Kidney (tissue), 13 donors: ENCODE measurements at regions not wholly inside any gene's neighbourhood (a gene's known extent, or its start where the extent isn't known, plus 50 kb on each side); places are given as distances from the start of the nearest gene placed in this dataset.

Experiments
- DNase-seq, 5 donors: peaks; one replicate each; pipeline ENCODE4 v3.0.0-alpha.2; 2013 to 2020
- FAIRE-seq: peaks from 2 replicates; lab custom pipeline; 2012; peaks lifted over from hg19 to GRCh38; lab: Jason Lieb, UNC
- H3K27ac ChIP-seq, 2 donors: one replicate each; pipeline ENCODE4 v1.7.0; 2013; ENCODE audit warnings: low read depth in 2 of 2, low read length in 2 of 2, inconsistent platforms in 1 of 2
- H3K27me3 ChIP-seq: one replicate; pipeline ENCODE4 v1.7.1; 2013; ENCODE audit warnings: low read length, inconsistent platforms; ENCODE audit not compliant: control insufficient read depth, insufficient read depth
- H3K36me3 ChIP-seq, 3 donors: one replicate each; pipeline versions ENCODE4 v1.7.0 to v1.7.1; 2013; ENCODE audit warnings: low read length in 3 of 3, control low read depth in 1 of 3, inconsistent platforms in 1 of 3; ENCODE audit not compliant: insufficient read depth in 3 of 3, control insufficient read depth in 2 of 3
- H3K4me1 ChIP-seq, 3 donors: one replicate each; pipeline versions ENCODE4 v1.7.0 to v1.7.1; 2013; ENCODE audit warnings: low read length in 3 of 3, inconsistent platforms in 1 of 3, low read depth in 1 of 3; ENCODE audit not compliant: control insufficient read depth in 2 of 3, insufficient read depth in 2 of 3
- H3K4me3 ChIP-seq, 3 donors: one replicate each; pipeline versions ENCODE4 v1.7.0 to v1.8.1; 2013; ENCODE audit warnings: low read length in 3 of 3, control low read depth in 1 of 3, inconsistent platforms in 1 of 3
- H3K9ac ChIP-seq, 3 donors: one replicate each; pipeline versions ENCODE4 v1.7.0 to v1.7.1; 2013; ENCODE audit warnings: low read length in 3 of 3, control low read depth in 1 of 3, inconsistent platforms in 1 of 3
- H3K9me3 ChIP-seq, 3 donors: one replicate each; pipeline versions ENCODE4 v1.7.0 to v1.7.1; 2013; ENCODE audit warnings: low read length in 3 of 3, control low read depth in 1 of 3, inconsistent platforms in 1 of 3; ENCODE audit not compliant: control insufficient read depth in 2 of 3, insufficient read depth in 1 of 3
- intact Hi-C: fragments of 100-400 bp; cut with DNase I; formaldehyde crosslinking; loops from one replicate; pipeline ENCODE4 v1.11.1; 2022
- TF ChIP-seq, protein P1 (sequence below): IDR thresholded peaks from 3 replicates; pipeline ENCODE4 v1.5.1; 2012; ENCODE audit warnings: mild to moderate bottlenecking, moderate library complexity, borderline replicate concordance; ENCODE audit not compliant: insufficient read depth; ENCODE audit errors: extremely low read depth
- donor health status: control.
- donor health status: control.
- donor health status: control.
- donor health status: control.
- donor health status: control.
- donor health status: DM: yes; HTN: yes; CAD: no.
- donor health status: Normal renal cell carcinoma (clear cell type).

DNA sequence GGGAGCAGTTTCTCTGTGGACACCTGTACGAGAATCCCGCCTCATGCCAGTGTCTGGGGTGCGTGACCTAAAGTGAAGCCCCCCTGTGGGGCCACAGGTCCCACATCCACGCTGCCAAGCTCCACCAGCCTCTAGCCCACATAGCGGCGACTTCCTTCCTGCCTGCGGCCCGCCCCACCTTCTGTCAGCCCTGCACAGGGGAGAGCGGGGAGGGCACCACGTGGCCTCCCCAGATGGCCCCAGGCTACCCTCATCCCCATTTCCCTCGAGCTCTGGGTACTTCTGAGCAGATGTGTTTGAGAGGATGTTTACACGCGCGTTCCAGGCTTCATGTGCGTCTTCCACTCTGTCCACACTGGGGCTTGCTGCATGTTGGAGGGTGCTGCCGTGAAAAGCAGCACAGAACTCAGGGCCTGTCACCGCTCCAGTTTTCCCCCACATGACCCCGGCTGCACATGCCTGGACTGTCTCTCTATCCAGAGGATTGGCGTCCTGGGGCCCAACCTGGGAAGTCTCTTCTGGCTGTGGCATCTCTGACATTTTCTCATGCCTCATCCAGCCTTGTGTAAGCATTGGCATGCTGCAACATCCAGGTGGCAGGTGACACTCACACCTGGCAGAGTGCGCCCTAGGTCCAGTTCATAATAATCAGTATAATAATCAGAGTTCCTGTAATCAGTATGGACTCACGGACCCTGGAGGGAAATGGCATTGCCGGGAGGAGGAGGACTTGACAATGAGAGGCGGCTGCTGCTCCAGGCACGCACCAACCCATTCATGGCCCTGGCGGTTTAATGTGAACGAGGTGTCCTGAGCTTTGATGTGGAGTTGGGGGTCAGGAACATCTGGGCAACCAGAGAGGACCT, 146.3 kb upstream of the TWIST2 start:
- TF ChIP-seq, protein P1, sequence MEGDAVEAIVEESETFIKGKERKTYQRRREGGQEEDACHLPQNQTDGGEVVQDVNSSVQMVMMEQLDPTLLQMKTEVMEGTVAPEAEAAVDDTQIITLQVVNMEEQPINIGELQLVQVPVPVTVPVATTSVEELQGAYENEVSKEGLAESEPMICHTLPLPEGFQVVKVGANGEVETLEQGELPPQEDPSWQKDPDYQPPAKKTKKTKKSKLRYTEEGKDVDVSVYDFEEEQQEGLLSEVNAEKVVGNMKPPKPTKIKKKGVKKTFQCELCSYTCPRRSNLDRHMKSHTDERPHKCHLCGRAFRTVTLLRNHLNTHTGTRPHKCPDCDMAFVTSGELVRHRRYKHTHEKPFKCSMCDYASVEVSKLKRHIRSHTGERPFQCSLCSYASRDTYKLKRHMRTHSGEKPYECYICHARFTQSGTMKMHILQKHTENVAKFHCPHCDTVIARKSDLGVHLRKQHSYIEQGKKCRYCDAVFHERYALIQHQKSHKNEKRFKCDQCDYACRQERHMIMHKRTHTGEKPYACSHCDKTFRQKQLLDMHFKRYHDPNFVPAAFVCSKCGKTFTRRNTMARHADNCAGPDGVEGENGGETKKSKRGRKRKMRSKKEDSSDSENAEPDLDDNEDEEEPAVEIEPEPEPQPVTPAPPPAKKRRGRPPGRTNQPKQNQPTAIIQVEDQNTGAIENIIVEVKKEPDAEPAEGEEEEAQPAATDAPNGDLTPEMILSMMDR = no peak

DNA sequence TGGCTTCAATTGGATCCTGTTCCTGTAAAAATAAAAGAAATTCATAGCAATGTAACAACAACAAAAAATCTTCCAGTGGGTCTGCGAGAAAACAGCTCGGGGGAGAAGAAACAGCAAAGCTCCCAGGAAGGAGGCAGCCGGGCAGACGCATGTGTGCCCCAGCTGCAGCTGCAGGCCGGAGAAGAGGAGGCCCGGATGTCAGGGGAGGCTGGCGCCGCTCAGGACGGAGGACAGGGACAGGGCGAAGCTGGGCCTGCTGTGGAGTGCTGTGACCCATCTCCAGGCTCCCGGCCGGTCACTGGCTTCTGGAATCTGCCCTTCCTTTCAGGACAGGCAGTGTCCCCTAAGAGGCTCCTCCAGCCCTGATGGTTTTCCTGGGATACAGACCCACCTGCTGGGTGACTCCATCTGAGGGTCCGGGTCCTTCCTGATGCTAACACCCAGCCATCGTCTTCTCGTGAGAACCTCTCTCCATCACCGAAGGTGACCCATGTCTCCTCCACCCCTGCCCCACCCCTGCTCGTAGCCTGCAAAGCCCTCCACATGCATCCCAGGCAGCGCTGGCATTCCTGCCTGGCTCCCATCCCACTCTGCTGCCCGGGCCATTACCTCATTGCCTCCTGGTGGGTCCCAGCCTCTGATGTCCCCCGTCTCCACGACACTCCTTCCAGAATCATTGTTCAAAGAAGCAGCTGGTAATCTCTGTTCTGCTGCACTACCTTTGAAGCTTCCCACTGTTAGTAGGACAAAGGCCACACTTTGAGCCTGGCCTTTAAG, 145.4 kb upstream of the TWIST2 start:
- no peak overlapping the region for H3K4me3 ChIP-seq
- no peak for DNase-seq
- intact Hi-C loops = no loop called here
- H3K27me3 ChIP-seq = no peaks in the 10 kb centered on the region
- H3K4me1 ChIP-seq = no peaks in the 10 kb centered on the region
- H3K9ac ChIP-seq = no peak overlapping the region
- TF ChIP-seq, protein P1 = no peak
- no peak overlapping the region for H3K27ac ChIP-seq
- H3K9me3 ChIP-seq = no peaks in the 10 kb centered on the region
- H3K36me3 ChIP-seq = no peaks in the 10 kb centered on the region
- FAIRE-seq = no peak

More for the DNA sequence above, 146.3 kb upstream of the TWIST2 start:
- H3K4me3 ChIP-seq = no peak overlapping the region
- H3K9ac ChIP-seq = no peak overlapping the region
- H3K27me3 ChIP-seq = no peaks in the 10 kb centered on the region
- FAIRE-seq = no peak
- no peaks in the 10 kb centered on the region for H3K4me1 ChIP-seq
- H3K9me3 ChIP-seq = no peaks in the 10 kb centered on the region
- DNase-seq = no peak
- H3K27ac ChIP-seq = no peak overlapping the region
- H3K36me3 ChIP-seq = no peaks in the 10 kb centered on the region
- intact Hi-C loops = no loop called here

DNA sequence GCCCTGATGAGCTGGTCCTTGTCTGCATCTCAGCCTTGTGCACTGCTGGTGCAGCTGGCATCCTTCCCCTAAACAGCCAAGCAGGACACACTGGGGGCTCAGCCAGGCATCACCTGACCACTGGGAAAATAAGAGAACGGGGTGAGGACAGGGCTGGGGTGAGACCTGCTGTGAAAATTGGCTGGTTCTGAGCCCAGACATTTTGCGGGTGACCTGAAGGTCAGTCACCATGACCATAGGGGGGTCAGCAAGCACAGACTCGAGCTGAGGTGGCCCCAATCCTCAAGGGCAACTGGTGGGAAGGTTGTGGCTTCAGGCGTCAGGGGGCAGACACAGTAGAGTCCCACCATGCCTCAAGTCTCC, 144.9 kb upstream of the TWIST2 start:
- Histone ChIP-seq H3K4me1 (no peaks in the 10 kb centered on the region), H3K9ac (no peak overlapping the region), H3K36me3 (no peaks in the 10 kb centered on the region), H3K9me3 (no peaks in the 10 kb centered on the region), H3K27ac (no peak overlapping the region), H3K4me3 (no peak overlapping the region), H3K27me3 (no peaks in the 10 kb centered on the region)
- intact Hi-C loops = no loop called here
- TF ChIP-seq, protein P1 = no peak
- DNase-seq (no peak), FAIRE-seq (no peak)
